PFSK-1 (cell line): ENCODE measurements at regions not wholly inside any gene's neighbourhood (a gene's known extent, or its start where the extent isn't known, plus 50 kb on each side); places are given as distances from the start of the nearest gene placed in this dataset.

Experiments
- FOXP2 ChIP-seq: optimal IDR thresholded peaks from 2 replicates; pipeline ENCODE3; 2011; ENCODE audit warnings: borderline replicate concordance, control low read depth, inconsistent platforms; ENCODE audit not compliant: insufficient read depth; ENCODE audit errors: extremely low read length, extremely low read depth
- POLR2AphosphoS5 ChIP-seq: IDR thresholded peaks from 2 replicates; pipeline ENCODE4 v1.6.1; 2012; ENCODE audit warnings: low read depth, mild to moderate bottlenecking, control low read depth, low read length, moderate library complexity
- SIN3A ChIP-seq: IDR thresholded peaks from 2 replicates; pipeline ENCODE4 v1.6.1; 2012; ENCODE audit warnings: mild to moderate bottlenecking, low read length, moderate library complexity, borderline replicate concordance; ENCODE audit not compliant: insufficient read depth
- TAF1 ChIP-seq: IDR thresholded peaks from 2 replicates; pipeline ENCODE4 v1.6.1; 2012; ENCODE audit warnings: low read length, control low read depth, borderline replicate concordance; ENCODE audit not compliant: insufficient read depth
- TF ChIP-seq, protein P1 (sequence below), 2 experiments: IDR thresholded peaks; 2 replicates each; pipeline versions ENCODE4 v1.6.1 to v1.8.0; 2011 to 2012; ENCODE audit warnings: low read depth in 2 of 2, low read length in 2 of 2, control low read depth in 1 of 2, inconsistent platforms in 1 of 2, mild to moderate bottlenecking in 1 of 2, moderate library complexity in 1 of 2; ENCODE audit not compliant: insufficient read depth in 1 of 2

DNA sequence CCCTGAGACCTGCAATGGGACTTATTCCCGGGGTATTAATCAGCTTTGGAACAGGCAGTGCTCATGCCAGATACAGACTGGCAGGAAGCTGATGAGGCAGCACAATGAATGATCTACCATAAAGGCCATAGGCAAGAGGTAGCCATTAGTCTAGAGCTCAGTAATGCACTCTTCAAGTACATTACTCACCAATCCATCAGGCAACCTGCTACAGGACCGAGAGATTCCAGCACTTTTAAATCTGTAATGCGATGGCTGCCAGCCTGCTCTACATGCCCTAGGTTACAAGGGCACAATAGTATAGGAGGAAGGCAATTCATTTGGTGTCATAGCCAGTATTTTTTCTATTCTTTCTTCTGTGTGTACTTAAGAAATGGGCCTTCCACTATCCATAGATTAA is 217.8 kb upstream of the PMFBP1 start:
- TF ChIP-seq FOXP2 (no peak), TAF1 (no peak), SIN3A (no peak), POLR2AphosphoS5 (no peak)
- TF ChIP-seq, protein P1, sequence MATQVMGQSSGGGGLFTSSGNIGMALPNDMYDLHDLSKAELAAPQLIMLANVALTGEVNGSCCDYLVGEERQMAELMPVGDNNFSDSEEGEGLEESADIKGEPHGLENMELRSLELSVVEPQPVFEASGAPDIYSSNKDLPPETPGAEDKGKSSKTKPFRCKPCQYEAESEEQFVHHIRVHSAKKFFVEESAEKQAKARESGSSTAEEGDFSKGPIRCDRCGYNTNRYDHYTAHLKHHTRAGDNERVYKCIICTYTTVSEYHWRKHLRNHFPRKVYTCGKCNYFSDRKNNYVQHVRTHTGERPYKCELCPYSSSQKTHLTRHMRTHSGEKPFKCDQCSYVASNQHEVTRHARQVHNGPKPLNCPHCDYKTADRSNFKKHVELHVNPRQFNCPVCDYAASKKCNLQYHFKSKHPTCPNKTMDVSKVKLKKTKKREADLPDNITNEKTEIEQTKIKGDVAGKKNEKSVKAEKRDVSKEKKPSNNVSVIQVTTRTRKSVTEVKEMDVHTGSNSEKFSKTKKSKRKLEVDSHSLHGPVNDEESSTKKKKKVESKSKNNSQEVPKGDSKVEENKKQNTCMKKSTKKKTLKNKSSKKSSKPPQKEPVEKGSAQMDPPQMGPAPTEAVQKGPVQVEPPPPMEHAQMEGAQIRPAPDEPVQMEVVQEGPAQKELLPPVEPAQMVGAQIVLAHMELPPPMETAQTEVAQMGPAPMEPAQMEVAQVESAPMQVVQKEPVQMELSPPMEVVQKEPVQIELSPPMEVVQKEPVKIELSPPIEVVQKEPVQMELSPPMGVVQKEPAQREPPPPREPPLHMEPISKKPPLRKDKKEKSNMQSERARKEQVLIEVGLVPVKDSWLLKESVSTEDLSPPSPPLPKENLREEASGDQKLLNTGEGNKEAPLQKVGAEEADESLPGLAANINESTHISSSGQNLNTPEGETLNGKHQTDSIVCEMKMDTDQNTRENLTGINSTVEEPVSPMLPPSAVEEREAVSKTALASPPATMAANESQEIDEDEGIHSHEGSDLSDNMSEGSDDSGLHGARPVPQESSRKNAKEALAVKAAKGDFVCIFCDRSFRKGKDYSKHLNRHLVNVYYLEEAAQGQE (IDR thresholded peaks at IDR 0.05; ENCODE audit: insufficient read depth in 1 of 2, low read depth in 2 of 2, low read length in 2 of 2): no peak

DNA sequence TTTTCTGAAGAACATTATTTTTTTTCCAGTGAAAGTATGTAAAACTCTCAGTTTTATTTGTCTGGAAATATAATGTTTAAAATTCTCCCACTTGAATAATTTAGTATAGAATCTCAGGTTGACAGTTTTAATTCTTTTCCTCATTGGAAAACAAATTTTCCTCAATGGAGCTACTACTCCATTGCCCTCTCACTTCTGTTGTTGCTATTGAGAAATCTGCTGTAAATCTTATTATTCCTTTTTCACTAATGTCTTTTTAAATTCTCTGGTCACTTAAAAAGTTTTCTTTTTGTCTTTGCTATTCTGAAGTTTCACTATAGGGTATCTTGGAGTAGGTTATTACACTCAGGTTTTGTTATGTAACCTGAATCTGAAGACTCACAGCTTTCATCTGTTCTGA is 216.1 kb upstream of the PMFBP1 start:
- TF ChIP-seq, protein P1 (IDR thresholded peaks at IDR 0.05; ENCODE audit: insufficient read depth in 1 of 2, low read depth in 2 of 2, low read length in 2 of 2): no peak
- TF ChIP-seq TAF1 (no peak), POLR2AphosphoS5 (no peak), FOXP2 (no peak), SIN3A (no peak)

DNA sequence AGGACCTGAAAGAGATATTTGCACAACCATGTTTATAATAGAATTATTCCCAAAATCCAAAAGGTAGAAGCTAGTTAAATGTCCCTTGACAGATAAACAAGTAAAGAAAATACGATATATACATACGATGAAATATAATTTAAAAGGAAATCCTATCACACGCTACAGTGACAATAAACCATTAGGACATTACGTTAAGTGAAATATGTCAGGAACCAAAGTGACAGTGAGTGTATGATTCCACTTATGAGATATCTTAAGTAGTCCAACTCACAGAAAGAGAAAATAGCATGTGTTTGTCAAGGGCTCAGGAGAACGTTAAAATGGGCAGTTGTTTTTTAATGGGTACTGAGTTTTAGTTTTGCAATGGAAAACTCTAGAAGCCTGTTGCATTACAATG is 212.7 kb upstream of the PMFBP1 start:
- TF ChIP-seq POLR2AphosphoS5: no peak
- no peak for TF ChIP-seq FOXP2
- no peak for TF ChIP-seq TAF1
- TF ChIP-seq, protein P1 (IDR thresholded peaks at IDR 0.05; ENCODE audit: insufficient read depth in 1 of 2, low read depth in 2 of 2, low read length in 2 of 2): no peak
- TF ChIP-seq SIN3A: no peak

DNA sequence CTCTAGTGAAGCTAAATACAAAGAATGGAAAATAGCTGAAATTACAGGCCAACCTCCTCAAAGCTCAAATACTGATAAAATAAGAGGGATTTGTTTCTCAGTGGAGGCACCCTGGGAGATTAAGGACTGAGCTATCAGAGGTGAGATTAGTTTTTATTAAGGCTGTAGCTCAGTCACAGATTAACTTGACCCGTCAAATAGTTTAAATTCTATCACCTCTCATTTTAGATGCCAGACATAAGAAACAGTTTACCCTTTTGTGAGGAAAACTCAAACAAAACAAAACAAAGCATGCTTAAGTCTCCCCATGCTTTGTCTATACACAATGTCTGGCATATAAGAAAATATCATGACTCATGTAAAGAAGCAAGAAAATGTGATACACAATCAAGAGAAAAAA is 208.3 kb upstream of the PMFBP1 start:
- TF ChIP-seq SIN3A (no peak), TAF1 (no peak), FOXP2 (no peak), POLR2AphosphoS5 (no peak)
- TF ChIP-seq, protein P1 (IDR thresholded peaks at IDR 0.05; ENCODE audit: insufficient read depth in 1 of 2, low read depth in 2 of 2, low read length in 2 of 2): no peak

DNA sequence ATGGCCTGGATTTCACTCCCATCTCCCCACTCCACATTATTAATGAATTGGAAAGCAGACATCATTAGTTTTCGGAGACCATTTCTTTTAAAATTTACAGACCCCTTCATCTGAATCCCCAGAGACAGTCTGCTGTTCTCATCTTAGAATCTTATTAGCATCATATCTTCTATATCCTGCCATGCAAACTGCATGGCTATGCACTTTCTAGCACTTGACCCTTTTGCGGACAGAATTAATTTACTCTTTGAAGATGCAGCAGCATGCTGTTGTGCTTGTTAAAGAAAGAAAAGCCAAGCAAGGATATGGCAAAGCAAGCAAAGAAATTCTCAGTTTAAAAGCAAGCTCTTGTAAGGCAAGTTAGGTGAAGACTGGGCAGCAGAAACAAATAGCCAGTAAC is 201.2 kb upstream of the PMFBP1 start:
- TF ChIP-seq FOXP2: no peak
- no peak for TF ChIP-seq TAF1
- TF ChIP-seq, protein P1 (IDR thresholded peaks at IDR 0.05; ENCODE audit: insufficient read depth in 1 of 2, low read depth in 2 of 2, low read length in 2 of 2): no peak
- no peak for TF ChIP-seq SIN3A
- TF ChIP-seq POLR2AphosphoS5: no peak
